GM18861 (cell line): ENCODE measurements at regions not wholly inside any gene's neighbourhood (a gene's known extent, or its start where the extent isn't known, plus 50 kb on each side); places are given as distances from the start of the nearest gene placed in this dataset.

Experiments
- ATAC-seq: cut with Tn5 transposase; IDR thresholded peaks from one replicate; pipeline ENCODE4 v1.9.1; 2021; ENCODE audit not compliant: unreplicated experiment

DNA sequence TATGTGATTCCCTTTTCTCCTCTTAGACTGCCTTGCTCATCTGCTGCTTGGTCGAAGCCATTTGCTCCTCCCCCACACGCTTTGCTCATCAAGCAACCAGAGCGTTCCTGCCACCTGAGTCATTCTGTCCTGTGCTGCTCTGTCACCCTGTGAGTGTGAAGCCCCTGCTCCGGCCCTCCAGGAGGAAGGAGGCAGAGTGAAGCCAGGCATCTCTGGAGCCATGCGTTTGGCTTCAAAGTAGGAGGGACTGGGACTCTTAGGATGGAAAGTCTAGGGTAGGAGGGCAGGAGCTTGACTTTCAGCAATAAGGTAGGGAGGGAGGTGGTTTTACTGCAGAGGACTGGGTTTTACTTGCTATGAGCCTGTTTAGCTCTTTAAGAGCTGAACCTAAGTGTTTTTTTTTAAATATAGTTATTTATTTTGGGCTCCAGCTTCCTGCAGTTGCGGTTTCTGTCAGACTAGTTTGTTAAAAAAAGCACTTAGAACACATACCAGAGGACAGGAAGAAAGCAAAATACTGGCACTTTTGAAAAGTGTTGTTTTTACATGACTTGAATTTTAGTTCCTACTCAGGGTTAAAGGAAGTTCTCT is 63.6 kb downstream of the SPINK2 start:
- ATAC-seq: peak; percentile 94

DNA sequence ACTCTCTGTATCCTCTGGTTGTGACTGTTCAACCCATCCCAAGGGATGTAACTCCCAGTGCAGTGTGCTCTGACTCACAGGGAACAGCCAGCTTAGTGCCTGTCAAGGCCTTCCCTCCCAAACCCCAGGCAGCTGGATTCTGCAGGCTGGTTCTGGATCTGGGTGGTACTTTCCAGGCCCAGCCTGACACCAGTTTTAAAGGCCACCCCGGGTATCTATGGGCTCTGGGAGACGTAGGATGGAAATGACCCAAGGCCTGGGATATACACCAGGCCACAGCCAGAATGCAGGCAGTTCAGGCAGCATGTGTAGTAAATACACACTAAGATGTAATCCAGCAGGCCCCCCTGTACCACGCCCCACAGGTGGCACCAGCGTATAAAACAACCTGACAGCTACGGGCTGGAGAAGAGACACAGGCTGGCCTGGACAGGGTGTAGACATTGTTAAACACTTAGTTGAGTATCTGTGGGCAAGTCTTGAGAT is 64.2 kb downstream of the SPINK2 start:
- ATAC-seq: peak; percentile 30

DNA sequence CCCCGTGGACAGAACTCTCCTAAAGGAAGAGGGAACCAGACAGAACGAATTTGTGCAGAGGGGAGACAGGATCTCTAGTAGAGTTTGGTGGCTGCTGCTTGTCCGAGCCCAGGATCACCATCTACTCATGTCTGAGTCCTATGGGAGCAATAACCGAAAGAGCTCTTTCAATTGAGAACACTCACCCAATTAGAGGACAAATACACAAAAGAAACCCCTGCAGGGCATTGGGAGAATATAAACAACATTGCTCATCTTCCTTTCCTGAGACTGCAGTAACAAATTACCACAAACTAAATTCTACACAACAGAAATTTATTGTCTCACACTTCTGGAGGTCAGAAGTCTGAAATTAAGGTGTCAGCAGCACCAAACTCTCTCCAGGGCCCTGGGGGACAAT is 65.6 kb downstream of the SPINK2 start:
- ATAC-seq: no peak

DNA sequence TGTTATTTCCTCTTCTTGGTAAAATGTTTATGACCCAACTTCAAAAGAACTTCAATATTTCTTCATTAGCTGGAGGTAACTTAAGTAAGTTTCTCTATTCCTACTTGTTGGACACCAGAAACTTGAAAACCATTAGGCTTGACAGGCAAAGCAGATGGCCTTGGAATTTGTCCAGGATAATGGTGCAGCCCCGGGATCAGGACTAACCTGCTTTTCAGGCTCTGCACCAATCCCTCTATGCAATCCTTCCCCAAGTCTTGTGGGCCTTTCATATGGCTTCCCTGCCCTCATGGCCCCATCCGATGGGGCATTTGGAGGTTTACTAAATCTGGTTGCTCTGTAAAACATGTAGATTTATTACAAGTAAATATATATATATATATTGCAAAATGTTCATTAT is 68.5 kb downstream of the SPINK2 start:
- no peak for ATAC-seq

DNA sequence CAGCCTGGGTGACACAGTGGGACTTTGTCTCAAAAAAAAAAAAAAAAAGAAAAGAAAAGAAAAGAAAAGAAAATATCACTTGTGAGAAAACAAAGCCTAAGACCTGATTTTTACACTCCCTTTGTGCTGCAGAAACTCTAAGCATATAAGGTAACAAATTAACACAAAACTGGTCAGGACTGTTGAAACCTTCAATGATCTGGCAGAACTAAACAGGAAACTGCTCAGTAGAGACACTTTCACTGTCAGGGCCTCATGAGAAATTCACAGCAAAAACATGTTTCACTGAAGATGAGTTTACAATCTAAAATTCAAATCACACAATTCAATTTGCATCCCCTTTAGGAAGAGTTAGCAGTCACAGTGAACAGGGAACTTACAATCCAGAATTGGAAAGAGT is 69.1 kb upstream of the HOPX start:
- ATAC-seq: no peak

DNA sequence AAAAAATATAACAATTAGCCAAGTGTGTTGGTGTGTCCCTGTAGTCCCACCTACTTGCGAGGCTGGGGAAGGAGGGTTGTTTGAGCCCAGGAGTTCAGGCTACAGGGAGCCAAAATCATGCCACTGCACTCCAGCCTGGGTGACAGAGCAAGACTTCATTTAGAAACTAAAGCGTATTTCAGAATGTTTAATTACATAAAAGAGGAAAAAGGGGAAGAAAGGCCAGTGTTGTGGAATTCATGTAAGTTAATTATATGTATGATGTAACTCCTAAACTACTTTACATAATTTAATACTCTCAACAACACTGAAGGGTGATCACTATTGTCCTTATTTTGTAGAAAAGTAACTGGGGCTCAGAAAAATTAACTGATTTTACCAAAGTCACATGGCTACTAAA is 67.2 kb upstream of the HOPX start:
- ATAC-seq: no peak

DNA sequence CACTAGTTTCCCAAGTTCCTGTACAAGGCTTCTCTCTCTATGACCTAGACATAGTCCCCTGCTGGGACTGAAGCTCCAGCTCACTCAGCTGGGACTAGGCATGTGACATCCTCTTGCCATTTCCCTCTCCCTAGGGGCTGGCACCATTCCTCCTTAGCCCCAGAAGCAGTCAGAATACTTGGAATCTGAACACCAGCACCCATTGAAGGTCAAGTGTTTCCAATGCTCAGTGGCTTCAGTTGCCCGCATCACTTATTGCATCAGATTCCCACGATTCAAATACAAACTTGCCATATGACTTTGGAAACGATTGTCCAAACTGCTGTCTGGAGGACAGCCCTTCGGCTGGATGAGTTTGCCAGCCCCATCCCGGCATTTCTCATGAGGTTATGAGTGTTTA is 65.5 kb upstream of the HOPX start:
- ATAC-seq: no peak

DNA sequence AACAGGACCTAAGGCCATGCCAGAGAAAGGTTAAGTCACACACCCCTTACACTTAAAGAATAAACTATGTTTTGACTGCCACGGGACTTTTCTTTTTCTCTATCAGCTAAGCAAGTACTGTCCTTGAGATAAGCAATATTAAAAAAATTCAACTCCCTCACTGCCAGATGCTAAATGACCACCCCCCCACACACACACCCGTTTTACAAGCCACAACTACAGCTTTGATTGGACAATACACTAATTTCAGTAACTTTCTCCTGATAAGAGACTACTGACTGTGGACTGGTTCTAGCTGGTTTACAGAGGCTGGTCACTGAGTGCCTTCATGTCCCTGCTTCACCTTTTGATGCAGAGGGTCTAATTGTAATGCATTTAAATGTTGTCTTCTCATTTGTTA is 63.9 kb upstream of the HOPX start:
- ATAC-seq: no peak

DNA sequence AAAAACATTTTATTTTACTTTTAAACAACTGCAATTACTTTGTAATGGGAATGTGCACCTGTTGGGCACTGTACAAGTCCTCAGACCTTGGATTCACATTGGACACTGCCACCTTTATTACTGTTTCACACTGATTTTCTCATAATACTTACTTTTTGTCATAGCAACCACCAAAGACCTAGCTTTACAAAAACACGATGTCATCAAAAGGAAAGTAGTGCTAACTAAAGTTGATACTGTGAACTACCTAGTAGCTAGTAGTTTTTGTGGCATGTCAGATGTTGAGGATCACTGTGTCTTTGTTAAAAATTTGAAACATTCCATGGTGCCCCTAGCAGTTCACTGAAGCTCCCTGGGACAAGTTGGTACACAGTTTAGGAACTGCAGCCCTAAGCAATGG is 62.9 kb upstream of the HOPX start:
- no peak for ATAC-seq

DNA sequence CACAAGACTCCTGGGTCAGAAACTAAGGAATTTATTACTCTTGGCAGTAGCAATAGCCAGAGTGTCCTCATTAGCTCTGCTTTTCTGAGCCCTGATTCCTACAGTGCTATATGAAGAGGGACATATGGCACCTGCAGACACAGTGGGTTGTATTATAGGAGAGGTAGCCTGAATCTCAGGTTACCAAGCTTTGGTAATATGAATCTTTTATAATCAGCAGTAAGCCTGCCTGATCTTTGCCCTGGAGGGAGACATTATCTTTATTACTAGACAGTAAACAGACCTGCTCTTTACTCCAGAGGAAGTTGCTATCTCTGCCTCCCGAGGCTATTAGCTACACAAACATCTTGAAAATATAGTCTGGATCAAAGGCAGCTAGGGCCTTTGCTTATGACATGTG is 62.5 kb upstream of the HOPX start:
- ATAC-seq: no peak

DNA sequence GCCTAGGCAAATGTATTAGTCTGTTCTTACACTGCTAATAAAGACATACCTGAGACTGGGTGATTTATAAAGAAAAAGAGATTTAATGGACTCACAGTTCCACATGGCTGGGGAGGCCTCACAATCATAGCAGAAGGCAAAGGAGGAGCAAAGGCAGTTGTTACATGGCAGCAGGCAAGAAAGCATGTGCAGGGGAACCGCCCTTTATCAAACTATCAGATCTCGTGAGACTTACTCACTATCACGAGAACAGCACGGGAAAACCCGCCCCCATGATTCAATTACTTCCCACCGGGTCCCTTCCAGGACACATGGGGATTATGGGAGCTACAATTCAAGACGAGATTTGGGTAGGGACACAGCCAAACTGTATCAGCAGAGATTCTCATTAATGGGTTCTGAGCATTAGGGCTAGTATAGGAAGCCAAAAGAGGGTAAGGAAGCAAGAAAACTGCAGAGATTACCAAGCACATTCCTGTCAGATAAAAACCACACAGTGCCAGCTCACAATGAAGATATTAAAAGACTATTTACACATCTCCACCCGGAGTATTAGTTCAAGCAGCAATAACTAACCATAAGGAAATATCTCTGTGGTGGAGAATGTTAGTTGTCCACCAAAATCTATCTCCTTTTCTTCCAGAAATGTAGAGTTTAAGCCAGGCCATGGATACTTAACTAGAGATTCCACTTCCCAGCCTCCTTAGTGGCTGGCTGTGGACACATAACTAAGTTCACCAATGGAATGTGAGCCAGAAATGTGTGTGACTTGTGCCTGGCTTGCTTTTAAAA is 61.2 kb upstream of the HOPX start:
- ATAC-seq: no peak

DNA sequence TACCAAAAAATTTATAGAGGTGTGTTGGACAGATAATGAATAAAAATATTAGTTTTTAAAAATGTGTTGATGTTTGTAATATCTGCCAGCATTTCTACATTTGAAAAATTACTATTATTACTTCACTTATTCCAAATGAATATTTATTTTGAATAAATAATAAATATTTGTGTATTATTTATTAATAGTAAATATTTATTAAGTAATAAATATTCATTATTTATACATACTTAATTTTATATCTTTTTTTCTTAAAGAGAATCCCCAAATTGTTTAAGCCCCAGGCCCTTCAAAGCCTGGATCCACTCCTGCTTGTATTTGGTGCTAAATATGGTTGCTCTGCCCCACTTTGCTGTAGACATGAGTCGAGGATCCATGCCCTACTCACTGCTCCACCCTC is 60.5 kb upstream of the HOPX start:
- ATAC-seq: no peak

DNA sequence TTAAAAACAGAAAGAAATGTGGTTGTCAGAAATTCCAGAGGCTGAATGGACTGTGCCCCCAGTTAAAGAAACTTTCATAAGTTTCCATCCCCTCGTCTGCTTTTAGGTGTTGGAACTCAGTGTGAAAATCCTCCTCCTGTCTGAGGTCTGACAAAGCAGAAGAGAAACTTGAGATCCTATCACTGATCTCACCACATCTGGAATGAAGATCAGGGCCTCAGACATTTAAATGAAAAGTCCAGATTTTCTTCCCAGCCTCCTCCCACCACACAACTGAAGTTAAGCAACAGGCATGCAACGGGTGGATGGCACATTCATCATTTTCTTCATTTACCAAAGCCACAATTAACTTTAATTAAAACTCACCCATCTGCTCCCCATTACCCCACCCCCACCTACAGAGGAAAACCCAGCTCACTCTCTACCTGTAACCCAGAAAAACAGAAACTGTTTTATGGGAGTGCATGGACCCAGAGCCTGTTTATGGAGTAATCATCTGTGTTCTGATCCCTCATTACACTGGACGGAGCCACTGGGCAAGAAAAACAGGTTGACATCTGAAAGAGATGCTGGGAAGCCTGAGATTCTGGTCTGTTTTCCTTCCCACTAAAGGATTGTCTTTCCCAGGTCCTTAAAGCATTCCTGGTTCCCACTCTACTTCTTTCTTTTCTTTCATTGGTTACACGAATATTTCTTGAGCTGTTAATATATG is 58.1 kb upstream of the HOPX start:
- ATAC-seq: no peak

DNA sequence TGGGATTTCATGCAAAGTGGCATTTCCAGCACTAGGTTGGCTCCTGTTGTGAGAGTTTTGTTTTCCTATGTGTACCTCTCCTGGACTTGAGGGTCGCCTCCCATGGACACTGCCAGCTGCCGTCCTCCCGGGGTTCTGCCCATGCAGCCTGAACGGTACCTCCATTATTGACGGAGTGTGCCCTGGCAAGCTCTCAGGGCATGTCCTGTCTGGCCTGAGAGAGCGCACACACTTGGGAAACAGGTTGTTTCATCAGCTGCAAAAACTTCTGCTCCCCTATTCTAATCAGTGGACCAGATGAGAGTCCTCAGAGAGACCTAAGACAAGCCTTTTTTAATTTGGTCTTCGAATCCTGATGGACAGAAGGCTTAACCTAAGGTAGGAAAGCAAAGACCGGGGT is 56.6 kb upstream of the HOPX start:
- ATAC-seq: no peak

DNA sequence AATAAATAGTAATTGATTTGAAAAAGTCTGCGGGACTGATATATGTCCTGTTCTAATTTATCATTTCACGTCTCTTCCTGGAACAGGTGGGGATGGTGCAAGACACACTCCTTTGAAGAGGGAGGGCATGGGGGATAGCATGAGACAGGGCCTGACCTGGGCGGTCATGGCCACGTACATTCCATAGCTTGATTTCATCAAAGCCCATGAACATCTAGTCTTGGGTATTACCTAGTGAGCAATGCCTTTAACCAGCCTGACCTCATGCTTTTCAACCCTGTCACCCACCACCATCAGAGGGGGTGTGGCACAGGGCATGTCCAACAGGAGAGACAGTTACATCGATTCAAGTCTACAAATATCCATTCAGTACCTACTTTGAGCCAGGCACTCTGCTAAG is 52.3 kb upstream of the HOPX start:
- ATAC-seq: no peak

DNA sequence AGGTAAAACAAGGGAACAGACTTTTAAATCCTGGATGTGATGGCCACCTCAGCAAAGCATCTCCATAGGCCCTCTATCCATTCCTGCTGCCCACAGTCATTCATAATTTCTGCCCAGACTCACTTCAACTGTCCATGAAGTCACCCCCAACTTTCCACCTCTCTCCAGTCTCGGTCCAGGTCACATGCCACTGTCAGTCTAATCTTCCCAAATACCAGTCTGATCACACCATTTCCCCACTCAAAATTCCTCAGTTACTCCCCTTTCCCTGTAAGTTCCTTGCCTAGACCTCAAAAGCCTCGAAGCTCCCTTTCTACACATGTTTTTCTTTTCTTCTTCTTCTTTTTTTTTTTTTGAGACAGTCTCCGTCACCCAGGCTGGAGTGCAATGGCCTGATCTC is 51.2 kb upstream of the HOPX start:
- no peak for ATAC-seq

DNA sequence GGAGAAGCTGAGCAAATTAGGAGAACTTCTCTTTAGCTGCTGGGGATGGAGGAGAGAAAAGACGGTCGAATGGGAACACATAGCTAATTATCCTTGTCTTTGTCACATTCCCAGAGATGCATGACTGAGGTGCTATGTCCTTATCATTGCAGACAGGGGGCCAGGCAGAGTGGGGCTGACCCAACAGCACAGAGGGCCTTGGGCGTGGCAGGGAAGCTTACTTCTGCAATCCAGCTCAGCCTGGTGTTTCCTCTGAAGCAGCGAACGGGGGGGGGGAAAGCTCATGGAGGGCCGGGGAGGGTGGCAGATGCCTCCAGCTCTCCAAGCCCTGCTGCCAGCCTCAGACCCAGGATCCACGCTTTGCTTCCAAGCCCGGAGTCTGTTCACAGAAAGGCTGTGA is 50.8 kb upstream of the HOPX start:
- ATAC-seq: no peak
